ENCODE measurements at regions not wholly inside any gene's neighbourhood (a gene's known extent, or its start where the extent isn't known, plus 50 kb on each side); places are given as distances from the start of the nearest gene placed in this dataset.
"Not testable (repeated sequence)": the region's sequence is repeated elsewhere in the genome, so short reads cannot be mapped to it uniquely, and the experiment has no call there.

DNA sequence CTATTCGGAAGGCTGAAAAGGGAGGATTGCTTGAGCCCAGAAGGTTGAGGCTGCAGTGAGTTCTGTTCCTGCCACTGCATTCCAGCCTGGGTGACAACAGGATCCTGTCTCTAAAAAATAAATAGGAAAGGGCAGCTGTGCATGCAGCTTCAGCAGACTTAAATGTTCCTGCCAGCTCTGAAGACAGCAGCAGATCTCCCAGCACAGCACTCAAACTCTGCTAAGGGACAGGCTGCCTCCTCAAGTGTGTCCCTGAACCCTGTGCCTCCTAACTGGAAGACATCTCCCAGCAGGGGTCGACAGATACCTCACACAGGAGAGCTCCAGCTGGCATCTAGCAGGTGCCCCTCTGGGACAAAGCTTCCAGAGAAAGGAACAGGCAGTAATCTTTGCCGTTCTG lies 117.9 kb downstream of the CXCL12 start:
- no peak for DNase-seq

DNA sequence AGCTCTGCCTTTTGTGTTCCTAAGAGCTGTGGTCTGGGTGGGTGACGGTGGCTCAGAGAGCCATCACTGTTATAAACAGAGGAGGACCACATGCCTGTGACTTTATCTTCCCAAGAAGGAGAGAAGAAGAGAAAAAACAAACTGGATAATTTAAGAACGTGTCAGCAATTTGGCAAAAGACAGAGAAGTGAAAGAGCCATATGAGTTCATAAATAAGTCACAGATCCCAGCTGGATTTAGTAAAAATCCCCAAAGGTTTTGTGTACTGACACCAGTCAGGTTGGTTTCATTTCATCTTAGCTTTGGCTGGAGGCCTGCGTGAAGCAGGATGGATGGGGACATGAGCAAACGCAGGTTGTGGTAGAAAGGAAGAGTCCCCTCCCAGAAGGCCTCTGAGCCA lies 120.7 kb downstream of the CXCL12 start:
- no peak for DNase-seq

DNA sequence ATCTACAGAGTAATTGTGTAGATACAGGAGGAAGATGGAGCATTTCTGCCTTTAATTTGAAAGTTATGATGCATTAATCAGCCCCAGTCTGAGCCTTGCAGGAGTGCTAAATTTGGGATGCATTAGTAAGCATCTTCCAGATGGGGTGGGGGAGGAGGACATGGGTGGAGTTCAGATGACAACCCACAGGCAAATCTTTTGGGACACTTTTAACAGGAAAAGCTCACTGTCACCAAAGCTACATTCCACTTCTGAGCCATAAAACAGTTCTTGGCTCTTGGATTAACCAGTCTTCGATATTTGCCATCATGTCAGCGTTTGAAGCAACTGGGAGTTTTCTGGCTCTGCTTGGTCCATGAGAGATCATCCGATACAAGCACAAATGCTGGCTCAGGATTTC lies 121.1 kb downstream of the CXCL12 start:
- DNase-seq = no peak

DNA sequence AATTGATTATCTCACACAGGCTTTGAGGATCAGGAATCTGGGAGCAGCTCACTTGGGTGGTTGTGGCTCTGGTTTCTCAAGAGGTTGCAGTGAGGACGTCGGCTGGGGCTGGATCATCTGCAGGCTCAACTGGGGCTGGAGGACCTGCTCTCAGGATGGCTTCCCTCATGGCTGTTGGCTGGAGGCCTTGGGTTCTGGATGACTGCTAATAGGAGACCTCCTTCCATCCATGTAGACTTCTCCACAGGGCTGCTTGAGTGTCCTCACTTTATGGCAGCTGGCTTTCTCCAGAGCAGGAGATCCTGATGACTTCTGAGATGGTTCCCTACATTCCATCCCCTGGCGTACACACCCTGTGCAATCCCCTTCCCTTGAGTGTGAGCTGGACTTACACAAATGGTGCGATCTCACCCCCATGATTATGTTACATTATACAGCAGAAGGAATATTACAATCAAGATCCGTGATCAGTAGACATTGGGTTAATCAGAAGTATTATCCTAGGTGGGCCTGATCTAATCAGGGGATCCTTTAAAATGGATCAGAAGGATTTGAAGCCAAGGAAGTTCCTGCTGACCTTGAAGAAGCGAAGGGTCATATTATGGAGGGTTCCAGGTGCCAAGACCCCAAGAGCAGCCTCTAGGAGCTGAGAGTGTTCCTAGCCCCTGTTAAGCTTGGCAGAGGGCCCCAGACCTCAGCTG lies 122.2 kb downstream of the CXCL12 start:
- DNase-seq = no peak

DNA sequence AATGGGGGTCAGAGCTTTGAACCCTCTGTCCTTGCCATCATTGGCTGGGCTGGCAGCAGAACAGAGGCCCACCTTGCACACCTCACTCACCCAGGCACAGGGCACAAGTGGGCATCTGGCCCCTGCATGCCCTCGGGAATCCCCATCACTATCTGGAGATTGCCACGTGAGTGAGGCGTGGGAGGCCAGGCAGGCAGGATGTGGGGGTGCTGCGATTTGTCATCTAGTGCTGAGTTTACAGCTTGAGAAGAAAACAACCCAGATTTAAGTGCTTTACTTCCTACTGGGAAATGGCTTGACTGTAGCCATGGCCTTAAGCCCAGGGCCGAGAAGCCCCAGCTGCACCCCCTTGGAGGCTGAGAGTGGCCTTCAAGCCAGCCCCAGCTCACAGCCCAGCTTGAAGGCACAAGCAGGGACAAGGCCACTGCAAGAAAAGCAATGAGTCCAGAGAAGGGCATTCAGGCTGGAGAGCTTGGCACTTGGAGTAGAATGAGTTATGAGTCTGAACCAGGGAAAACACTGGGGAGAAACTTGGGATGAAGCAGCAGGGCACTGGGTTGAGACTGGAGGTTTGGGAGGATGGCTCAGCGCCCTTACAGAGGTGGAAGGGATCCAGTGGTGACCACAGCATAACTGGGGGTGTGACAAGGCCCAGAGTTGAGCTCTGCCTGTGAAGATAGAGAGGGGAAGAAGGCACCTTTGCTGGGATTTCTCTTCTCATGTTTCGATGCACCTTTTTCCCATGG lies 123.0 kb downstream of the CXCL12 start:
- no peak for DNase-seq

DNA sequence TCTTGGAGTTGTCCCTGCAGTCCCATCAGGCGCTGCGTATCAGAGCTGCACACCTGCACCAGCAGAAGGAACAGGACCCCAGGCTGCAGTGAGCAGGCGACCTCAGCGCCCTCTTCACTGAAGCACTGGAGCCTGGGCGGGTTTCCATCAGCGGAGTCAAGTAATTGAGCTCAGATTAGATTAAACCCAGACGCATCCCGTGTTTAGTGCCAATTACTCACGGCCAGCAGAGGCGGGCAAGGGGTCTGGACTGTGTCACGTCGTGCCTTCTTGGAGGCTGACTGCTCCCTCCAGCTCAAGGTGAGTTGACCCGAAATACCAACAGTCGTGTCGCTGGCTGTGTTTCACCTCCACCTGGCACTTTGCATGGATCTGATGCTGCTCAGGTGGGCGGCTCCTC lies 123.6 kb downstream of the CXCL12 start:
- DNase-seq = no peak

DNA sequence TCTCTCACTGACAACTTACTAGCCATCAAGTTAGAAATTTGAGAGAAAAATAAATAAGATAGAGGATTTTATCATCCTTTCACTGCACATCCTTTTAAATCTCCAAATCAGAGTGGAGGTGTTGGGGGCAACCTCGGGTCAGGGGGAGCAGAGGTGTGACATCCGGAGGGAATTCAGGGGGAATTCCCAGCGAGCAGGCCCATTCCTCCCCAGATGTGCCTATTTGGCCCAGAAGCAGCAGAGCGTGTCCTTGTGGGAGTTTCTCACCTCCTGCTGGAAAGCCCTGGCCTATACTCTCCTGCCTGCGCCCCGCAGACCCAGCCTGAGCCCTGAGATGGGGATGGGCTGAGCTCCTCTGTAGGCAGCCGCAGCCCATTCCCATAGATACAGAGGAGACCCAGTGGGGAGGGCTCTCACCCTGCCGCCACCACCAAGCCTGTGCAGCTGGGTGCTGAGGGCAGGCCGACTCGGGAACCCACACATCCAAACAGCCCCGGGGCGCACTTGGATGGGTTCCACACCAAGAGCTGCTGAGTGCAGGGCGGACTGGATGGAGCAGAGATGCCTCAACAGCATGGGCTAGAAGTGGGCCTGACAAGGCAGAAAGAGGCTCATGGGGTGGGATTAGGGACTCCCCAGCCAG lies 124.5 kb downstream of the CXCL12 start:
- DNase-seq = no peak

DNA sequence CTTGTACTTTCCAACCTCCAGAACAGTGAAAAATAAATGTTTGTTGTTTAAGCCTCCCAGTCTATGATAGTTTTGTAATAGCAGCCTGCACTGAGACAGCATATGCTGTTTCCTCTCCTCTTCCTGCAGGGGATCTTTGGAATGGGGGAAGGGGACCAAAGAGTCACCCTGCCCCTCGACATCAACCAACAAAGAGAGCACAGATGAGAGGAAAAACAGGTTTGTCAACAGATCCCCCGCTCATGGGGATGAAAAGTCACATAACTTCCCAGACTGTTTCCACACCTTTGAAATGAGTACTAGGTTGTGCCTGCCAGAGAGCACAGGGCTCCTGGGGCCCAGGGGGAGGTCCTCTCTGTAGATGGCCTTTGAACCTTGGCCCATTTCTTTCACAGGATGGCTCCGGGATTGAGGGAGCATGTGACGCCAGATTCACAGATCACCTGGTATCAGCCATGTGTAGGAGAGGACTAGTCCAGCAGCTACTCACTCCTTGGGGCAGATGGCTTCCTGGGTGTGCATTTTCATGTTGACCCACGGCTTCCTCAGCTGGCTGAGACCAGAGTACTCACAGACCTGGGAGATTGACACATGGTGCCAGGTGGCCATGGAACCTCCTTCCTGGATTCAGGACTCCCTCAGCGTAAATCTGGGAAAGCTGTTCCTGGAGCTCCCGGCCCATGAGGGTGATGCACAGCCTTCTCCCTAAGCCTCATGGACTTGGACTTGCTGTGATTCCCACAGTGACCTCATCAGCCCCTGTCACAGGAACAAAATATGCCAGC lies 125.6 kb downstream of the CXCL12 start:
- DNase-seq = no peak

DNA sequence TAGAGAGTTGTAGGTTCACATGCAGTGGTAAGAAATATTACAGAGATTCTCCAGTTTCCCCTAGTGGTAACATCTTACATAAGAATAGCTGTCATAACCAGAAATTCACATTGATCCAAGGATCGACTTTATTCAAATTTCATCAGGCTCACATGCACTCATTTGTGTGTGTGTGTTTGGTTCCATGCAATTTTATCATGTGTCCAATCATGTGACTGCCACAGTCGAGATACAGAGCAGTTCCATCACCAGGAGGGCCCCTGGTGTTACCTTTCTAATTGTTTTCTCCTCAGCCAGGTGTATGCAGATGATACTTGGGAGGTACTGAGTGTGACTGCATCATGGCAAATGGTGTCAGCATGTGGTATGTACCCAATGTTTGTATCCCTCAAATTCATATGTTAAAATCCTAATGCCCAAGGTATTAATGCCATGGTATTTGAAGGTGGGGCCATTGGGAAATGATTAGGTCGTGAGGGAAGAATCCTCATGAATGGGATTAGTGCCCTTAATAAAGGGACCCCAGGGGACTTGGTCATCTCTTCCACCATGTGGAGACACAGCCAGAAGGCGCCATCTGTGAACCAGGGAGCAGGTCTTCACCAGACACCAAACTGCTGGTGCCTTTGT lies 126.3 kb downstream of the CXCL12 start:
- DNase-seq = no peak

DNA sequence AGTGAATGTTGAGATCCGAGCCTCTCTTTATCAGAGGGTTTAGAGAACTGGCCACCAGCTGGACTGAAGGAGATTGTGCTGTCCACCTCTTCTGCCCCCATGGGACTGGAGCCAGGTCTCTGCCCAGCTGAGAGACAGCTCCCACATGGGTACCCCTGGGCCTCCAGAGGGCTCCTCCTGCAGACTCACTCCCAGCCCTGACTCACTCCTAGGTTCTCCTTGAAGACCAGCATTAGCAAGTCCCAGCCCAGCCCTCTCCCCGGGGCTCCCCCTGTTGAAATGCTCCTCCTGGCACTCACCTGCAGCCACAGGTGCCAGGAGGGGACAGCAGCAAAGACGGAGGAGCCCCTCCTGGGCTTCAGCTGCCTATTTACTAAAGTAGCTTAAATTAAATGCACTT lies 126.9 kb downstream of the CXCL12 start:
- no peak for DNase-seq

DNA sequence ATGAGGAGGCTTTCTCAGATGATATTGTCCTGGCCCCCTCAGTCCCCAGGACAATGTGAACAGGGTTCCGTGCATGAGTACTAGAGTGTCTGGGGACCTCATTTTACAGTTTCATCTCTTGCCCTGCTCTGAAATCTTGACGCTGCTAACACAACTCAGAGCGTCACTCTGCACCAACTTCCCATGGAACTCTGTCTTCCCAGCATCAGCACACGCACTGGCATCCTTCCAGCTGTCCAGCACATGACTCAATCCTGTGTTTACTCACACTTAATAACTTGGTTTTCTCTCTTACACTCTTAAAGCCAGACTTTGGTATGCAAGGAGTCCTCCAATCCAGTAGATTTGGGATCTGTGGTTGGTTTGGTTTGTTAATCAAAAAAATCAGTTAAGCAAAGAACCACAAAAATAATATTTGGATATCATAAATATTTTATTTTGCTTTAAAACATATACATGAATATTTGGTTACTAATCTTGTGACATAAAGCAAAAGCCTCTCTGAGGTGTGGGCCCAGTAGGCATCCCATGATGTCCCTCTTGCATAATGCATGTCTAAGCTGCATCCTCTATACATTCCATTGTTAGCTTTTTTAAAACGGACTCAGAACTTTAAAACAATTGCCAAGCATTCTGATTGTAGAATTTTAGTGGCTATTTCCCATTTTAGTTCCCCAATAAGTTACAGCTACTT lies 131.0 kb downstream of the CXCL12 start:
- DNase-seq = no peak

DNA sequence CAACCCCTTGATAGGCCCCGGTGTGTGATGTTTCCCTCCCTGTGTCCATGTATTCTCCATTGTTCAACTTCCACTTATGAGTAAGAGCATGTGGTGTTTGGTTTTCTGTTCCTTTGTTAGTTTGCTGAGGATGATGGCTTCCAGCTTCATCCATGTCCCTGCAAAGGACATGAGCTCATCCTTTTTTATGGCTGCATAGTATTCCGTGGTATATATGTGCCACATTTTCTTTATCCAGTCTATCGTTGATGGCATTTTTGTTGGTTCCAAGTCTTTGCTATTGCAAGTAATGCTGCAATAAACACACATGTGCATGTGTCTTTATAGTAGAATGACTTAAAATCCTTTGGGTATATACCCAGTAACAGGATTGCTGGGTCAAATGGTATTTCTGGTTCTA lies 132.3 kb downstream of the CXCL12 start:
- not testable (repeated sequence) for DNase-seq

DNA sequence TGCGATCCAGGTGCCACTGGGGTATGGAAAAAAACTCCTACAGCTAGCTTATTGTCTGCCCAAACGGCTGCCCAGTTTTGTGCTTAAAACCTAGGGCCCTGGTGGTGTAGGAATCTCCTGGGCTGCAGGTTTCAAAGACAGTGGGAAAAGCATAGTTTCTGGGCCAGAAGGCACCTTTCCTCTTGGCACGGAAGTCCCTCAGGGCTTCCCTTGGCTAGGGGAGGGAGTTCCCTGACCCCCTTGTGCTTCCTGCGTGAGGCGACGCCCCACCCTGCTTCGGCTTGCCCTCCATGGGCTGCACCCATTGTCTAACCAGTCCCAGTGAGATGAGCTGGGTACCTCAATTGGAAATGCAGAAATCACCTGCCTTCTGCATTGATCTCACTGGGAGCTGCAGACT lies 135.0 kb downstream of the CXCL12 start:
- not testable (repeated sequence) for DNase-seq

DNA sequence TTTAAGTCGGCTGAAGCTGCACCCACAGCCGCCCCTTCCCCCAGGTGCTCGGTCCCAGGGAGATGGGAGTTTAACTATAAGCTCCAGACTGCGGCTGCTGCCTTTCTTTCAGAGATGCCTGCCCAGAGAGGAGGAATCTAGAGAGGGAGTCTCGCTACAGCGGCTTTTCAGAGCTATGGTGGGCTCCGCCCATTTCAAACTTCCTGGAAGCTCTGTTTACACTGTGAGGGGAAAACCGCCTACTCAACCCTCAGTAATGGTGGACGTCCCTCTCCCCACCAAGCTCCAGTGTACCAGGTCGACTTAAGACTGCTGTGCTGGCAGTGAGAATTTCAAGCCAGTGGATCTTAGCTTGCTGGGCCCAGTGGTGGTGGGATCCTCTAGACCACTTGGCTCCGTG lies 135.4 kb downstream of the CXCL12 start:
- no peak for DNase-seq

DNA sequence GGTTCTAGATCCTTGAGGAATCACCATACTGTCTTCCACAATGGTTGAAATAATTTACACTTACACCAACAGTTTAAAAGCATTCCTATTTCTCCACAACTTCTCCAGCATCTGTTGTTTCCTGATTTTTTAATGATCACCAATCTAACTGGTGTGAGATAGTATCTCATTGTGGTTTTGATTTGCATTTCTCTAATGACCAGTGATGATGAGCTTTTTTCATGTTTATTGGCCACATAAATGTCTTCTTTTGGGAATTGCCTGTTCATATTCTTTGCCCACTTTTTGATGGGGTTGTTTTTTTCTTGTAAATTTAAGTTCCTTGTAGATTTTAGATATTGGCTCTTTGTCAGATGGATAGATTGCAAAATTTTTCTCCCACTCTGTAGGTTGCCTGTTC lies 138.2 kb downstream of the CXCL12 start:
- DNase-seq = not testable (repeated sequence)

DNA sequence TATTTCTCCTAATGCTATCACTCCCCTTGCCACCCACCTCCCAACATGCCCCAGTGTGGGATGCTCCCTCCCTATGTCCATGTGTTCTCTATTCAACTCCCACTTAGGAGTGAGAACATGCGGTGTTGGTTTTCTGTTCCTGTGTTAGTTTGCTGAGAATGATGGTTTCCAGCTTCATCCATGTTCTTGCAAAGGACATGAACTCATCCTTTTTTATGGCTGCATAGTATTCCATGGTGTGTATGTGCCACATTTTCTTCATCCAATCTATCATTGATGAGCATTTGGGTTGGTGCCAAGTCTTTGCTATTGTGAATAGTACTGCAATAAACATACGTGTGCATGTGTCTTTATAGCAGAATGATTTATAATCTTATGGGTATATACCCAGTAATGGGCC lies 138.6 kb downstream of the CXCL12 start:
- not testable (repeated sequence) for DNase-seq

DNA sequence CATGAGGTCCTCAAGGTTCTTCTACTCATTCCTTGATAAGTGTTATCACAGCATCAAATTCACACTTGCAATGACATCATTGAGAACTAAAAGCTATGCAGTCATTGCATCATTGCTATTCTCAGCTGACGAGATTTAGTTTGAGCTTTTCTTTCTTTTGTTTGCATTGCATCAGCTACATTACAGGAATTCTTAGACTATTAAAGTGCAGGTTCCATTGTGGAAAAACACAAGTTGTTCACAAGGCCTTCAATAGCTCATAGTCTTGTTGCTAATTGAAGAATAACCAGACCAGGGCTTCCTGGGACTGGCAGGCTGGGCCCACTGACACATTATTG lies 139.3 kb downstream of the CXCL12 start:
- DNase-seq = no peak

DNA sequence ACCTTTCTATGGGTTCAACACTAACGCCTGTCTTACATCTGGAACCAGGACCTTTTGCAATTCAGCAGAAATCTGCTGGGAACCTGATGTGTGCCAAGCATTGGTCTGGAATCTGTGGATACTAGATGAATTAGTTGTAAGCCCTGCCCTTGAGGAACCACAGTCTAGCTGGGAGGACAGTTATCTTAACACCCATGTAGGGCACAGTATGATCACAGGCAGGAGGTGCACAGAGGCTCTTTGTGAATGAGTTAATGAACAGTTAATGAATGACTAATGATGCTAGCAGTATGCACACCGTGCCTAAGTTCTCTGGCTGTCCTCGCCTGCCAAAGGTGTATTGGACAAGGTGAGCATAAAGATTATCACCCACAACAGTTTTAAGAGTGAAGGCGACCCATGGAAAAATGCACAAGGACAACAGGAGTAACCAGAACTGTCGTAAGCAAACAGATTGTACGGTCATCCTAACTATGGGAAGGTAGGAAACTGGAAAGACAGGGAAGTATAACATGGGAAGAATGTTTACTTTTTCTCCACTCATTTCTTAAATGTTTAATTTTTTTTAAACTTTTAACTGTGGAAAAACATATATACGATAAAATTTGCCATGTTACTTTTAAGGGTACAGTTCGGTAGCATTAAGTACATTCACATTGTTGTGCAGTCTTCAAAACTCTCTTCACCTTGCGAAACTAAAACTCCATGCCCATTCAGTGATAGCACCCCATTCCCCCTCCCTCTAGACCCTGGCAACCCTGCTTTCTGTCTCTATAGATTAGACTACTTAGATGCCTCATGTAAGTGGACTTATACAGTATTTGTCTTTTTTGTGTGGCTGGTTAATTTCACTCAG lies 139.9 kb downstream of the CXCL12 start:
- DNase-seq = no peak

DNA sequence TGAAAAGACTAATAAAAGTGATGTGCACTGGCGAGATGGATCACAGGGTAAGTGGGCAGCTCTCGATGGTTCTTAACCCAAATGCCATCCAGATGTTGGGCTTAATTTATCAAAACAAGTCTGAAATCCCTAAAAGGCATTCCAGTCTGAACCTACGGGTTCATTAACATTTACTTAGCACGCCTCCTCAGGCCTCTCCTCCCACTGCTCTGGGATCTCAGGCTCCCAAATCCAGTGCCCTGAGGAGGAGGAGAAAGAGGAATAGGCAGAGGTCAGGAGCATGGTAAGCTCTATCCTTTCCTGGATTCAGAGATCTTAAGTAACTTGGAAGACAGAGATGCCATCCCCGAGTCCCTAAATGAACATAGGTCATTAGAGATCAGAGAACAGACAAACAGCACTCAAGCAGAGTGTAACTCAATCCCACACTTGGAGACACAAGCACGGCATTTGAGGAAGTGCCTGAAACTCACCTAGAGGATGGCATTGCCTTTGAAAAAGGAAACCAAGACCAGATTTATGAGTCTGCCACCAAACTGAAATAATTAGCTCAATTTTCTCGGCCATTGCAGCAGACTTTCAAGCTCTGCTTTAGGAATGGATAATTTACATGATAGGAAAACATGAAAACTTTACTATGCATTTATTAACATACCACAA lies 140.9 kb downstream of the CXCL12 start:
- DNase-seq = no peak

DNA sequence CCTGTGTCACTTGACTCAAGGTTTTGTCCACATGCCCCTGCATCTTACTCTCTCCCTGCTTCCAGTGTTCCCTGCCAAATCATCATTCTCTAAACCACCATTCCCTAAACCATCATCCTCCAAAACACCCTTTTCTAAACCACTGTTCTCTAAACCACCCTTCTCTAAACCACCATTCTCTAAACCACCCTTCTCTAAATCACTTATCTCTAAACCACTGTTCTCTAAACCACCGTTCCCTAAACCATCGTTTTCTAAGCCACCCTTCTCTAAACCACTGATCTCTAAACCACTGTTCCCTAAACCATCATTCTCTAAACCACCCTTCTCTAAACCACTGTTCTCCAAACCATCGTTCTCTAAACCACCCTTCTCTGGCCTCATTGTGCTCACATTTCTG lies 142.1 kb downstream of the CXCL12 start:
- no peak for DNase-seq

DNA sequence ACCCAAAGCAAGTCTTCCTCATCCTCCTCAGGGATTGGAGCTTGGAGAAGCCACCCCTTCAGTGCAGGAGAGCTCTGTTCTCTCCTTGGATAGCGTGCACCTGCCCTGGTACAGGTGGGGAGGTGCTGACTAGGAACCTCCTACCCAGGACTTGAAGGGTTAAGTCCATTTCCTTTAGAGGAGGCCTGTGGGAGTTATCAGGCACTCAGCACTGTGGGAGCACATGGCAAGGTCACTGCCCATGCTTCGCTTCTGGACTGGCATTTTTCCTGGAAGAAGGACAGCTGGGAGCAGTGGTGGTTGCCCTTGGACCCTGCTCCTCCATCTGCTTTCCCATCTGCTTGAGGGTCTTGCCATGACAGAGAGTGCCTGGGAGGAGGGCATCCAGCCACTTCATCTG lies 142.8 kb downstream of the CXCL12 start:
- DNase-seq = no peak

Measured in activated CD4-positive, alpha-beta T cell treated with anti-CD3 and anti-CD28 coated beads, Interleukin-2, amount 50 U/mL, for 1 hour (primary cell).